ENCODE measurements at regions not wholly inside any gene's neighbourhood (a gene's known extent, or its start where the extent isn't known, plus 50 kb on each side); places are given as distances from the start of the nearest gene placed in this dataset.

DNA sequence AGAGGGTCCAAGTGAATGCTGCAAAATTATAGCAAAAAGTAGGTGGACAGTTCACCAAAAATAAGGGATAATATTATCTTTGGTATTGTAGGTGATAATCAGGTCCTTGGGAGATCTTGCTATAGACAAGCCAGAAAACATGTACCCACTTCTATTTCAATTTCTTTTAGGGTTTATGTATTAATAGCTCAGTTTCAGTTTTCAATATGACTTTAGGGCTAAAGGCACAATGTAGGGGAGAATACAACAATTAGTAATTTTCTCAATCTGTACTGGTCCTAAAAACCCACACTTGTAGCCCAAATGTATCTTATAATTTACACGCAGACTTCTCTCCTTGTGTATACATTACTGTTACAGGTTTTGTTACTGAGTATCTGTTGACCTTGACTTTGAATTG, 307.0 kb upstream of the ID4 start:
- TF ChIP-seq SUZ12 (IDR thresholded peaks at IDR 0.05; ENCODE audit: unreplicated experiment): no peak
- no peak for TF ChIP-seq ESRRA (IDR thresholded peaks at IDR 0.05; ENCODE audit: low read length)
- TF ChIP-seq RAD21 (IDR thresholded peaks at IDR 0.05; ENCODE audit: insufficient read depth, low read depth, low read length): no peak
- TF ChIP-seq, protein P1, sequence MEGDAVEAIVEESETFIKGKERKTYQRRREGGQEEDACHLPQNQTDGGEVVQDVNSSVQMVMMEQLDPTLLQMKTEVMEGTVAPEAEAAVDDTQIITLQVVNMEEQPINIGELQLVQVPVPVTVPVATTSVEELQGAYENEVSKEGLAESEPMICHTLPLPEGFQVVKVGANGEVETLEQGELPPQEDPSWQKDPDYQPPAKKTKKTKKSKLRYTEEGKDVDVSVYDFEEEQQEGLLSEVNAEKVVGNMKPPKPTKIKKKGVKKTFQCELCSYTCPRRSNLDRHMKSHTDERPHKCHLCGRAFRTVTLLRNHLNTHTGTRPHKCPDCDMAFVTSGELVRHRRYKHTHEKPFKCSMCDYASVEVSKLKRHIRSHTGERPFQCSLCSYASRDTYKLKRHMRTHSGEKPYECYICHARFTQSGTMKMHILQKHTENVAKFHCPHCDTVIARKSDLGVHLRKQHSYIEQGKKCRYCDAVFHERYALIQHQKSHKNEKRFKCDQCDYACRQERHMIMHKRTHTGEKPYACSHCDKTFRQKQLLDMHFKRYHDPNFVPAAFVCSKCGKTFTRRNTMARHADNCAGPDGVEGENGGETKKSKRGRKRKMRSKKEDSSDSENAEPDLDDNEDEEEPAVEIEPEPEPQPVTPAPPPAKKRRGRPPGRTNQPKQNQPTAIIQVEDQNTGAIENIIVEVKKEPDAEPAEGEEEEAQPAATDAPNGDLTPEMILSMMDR (IDR thresholded peaks at IDR 0.05 in 2 of 3, conservative IDR thresholded peaks at IDR 0.05 in 1 of 3; ENCODE audit: control insufficient read depth in 2 of 3, extremely low read depth in 1 of 3, insufficient read depth in 1 of 3, low read depth in 3 of 3, low read length in 3 of 3): no peak
- no peak for TF ChIP-seq GATAD2B (conservative IDR thresholded peaks at IDR 0.05; ENCODE audit: low read depth)
- TF ChIP-seq, protein P2, sequence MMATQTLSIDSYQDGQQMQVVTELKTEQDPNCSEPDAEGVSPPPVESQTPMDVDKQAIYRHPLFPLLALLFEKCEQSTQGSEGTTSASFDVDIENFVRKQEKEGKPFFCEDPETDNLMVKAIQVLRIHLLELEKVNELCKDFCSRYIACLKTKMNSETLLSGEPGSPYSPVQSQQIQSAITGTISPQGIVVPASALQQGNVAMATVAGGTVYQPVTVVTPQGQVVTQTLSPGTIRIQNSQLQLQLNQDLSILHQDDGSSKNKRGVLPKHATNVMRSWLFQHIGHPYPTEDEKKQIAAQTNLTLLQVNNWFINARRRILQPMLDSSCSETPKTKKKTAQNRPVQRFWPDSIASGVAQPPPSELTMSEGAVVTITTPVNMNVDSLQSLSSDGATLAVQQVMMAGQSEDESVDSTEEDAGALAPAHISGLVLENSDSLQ (IDR thresholded peaks at IDR 0.05): no peak
- TF ChIP-seq BRCA1 (IDR thresholded peaks at IDR 0.05; ENCODE audit: low read depth, low read length): no peak
- TF ChIP-seq BACH1 (IDR thresholded peaks at IDR 0.05; ENCODE audit: borderline replicate concordance): no peak

Data from GM12878 (cell line).